H1 (cell line): ENCODE measurements at regions not wholly inside any gene's neighbourhood (a gene's known extent, or its start where the extent isn't known, plus 50 kb on each side); places are given as distances from the start of the nearest gene placed in this dataset.

Experiments
- CTCF ChIA-PET: fragments of 300-600 bp; sonication (Branson Sonifier 250); formaldehyde crosslinking; loops from one replicate; lab custom pipeline; 2021; ENCODE audit not compliant: partially characterized antibody; lab: Charles Lee
- POLR2A ChIA-PET: fragments of 300-600 bp; sonication (Branson Sonifier 250); formaldehyde crosslinking; loops from one replicate; lab custom pipeline; 2021; ENCODE audit warnings: inconsistent platforms; ENCODE audit not compliant: partially characterized antibody; lab: Charles Lee
- DNase-seq, 2 experiments: peaks; one replicate each; pipeline versions ENCODE4 v3.0.0 to v3.0.0-alpha.2; 2010 to 2022; ENCODE audit warnings: low spot score in 2 of 2, low read depth in 1 of 2, mixed read lengths in 1 of 2
- FAIRE-seq: peaks from 2 replicates; lab custom pipeline; 2011; peaks lifted over from hg19 to GRCh38; lab: Jason Lieb, UNC
- H2AFZ ChIP-seq: 2 replicates; pipeline ENCODE4 v1.8.1; 2012; ENCODE audit warnings: low read length, inconsistent platforms
- H2AK5ac ChIP-seq: 2 replicates; pipeline ENCODE4 v1.6.1; 2013; ENCODE audit warnings: low read depth, low read length
- H2BK120ac ChIP-seq: replicated peaks from 2 replicates; pipeline ENCODE3; 2013; ENCODE audit warnings: low read depth, low read length, inconsistent platforms
- H2BK12ac ChIP-seq: 2 replicates; pipeline ENCODE4 v1.6.1; 2013; ENCODE audit warnings: low read depth, low read length
- H2BK15ac ChIP-seq: 2 replicates; pipeline ENCODE4 v1.6.1; 2013; ENCODE audit warnings: low read length
- H2BK20ac ChIP-seq: 2 replicates; pipeline ENCODE4 v1.6.1; 2013; ENCODE audit warnings: low read length
- H2BK5ac ChIP-seq: 2 replicates; pipeline ENCODE4 v1.6.1; 2013; ENCODE audit warnings: low read depth, low read length
- H3K14ac ChIP-seq: 2 replicates; pipeline ENCODE4 v1.6.1; 2013; ENCODE audit warnings: inconsistent platforms; ENCODE audit not compliant: insufficient read length
- H3K18ac ChIP-seq: 2 replicates; pipeline ENCODE4 v1.6.1; 2013; ENCODE audit warnings: low read length; ENCODE audit errors: extremely low read depth
- H3K23ac ChIP-seq: 2 replicates; pipeline ENCODE4 v1.6.1; 2013; ENCODE audit warnings: inconsistent platforms; ENCODE audit not compliant: insufficient read length
- H3K23me2 ChIP-seq: 2 replicates; pipeline ENCODE4 v1.6.1; 2013; ENCODE audit warnings: low read depth, low read length
- H3K27ac ChIP-seq: 2 replicates; pipeline ENCODE4 v1.6.1; 2011; ENCODE audit warnings: low read depth, low read length, inconsistent platforms
- H3K27me3 ChIP-seq, 4 experiments: replicated peaks in 1 of 4; 1 replicate in 1 of 4; 2 replicates in 3 of 4; pipeline versions ENCODE4 v1.6.1 to v1.8.1; 2011 to 2013; ENCODE audit warnings: low read length in 3 of 4, mild to moderate bottlenecking in 3 of 4, inconsistent platforms in 2 of 4, mixed read lengths in 2 of 4, moderate library complexity in 1 of 4; ENCODE audit not compliant: control insufficient read depth in 3 of 4, insufficient read depth in 3 of 4; ENCODE audit errors: extremely low read depth in 1 of 4
- H3K36me3 ChIP-seq, 4 experiments: 2 replicates each; pipeline versions ENCODE4 v1.6.1 to v1.8.1; 2011 to 2013; ENCODE audit warnings: mild to moderate bottlenecking in 4 of 4, low read length in 3 of 4, moderate library complexity in 2 of 4, control low read depth in 1 of 4, inconsistent platforms in 1 of 4; ENCODE audit not compliant: insufficient read depth in 4 of 4, control insufficient read depth in 2 of 4
- H3K4ac ChIP-seq: replicated peaks from 2 replicates; pipeline ENCODE3; 2013; ENCODE audit warnings: low read length, low read depth, mixed read lengths, inconsistent platforms; ENCODE audit not compliant: insufficient read length
- H3K4me1 ChIP-seq, 4 experiments: replicated peaks in 1 of 4; 1 replicate in 1 of 4; 2 replicates in 3 of 4; pipeline versions ENCODE4 v1.6.1 to v1.8.1; 2011 to 2013; ENCODE audit warnings: low read length in 3 of 4, inconsistent platforms in 2 of 4, mixed read lengths in 1 of 4; ENCODE audit not compliant: insufficient read depth in 4 of 4, control insufficient read depth in 3 of 4
- H3K4me2 ChIP-seq, 2 experiments: 2 replicates each; pipeline versions ENCODE4 v1.6.1 to v1.8.1; 2011 to 2013; ENCODE audit warnings: low read depth in 2 of 2, low read length in 2 of 2, control low read depth in 1 of 2, inconsistent platforms in 1 of 2, mild to moderate bottlenecking in 1 of 2; ENCODE audit not compliant: insufficient read depth in 1 of 2
- H3K4me3 ChIP-seq, 4 experiments: fragments of 200-600, 300-600 bp in 1 of 4; sonication (generic), shearing (Covaris generic), sonication (Bioruptor Twin) in 1 of 4; 2 replicates each; pipeline versions ENCODE4 v1.5.1 to v1.8.1; 2011 to 2016; ENCODE audit warnings: low read length in 4 of 4, low read depth in 3 of 4, control low read depth in 2 of 4, inconsistent platforms in 2 of 4, mild to moderate bottlenecking in 2 of 4, mixed read lengths in 1 of 4, moderate library complexity in 1 of 4; ENCODE audit not compliant: insufficient read depth in 2 of 4; ENCODE audit errors: extremely low read depth in 1 of 4
- H3K56ac ChIP-seq: replicated peaks from 2 replicates; pipeline ENCODE3; 2013; ENCODE audit warnings: low read depth, mild to moderate bottlenecking, mixed read lengths, low read length, inconsistent platforms; ENCODE audit not compliant: insufficient read length
- H3K79me1 ChIP-seq: 2 replicates; pipeline ENCODE4 v1.6.1; 2013; ENCODE audit warnings: low read depth, low read length, control low read depth
- H3K79me2 ChIP-seq, 2 experiments: 2 replicates each; pipeline versions ENCODE4 v1.6.1 to v1.8.1; 2012 to 2013; ENCODE audit warnings: low read length in 2 of 2, mild to moderate bottlenecking in 2 of 2, inconsistent platforms in 1 of 2; ENCODE audit not compliant: insufficient read depth in 2 of 2, control insufficient read depth in 1 of 2
- H3K9ac ChIP-seq, 4 experiments: replicated peaks in 1 of 4; 1 replicate in 1 of 4; 2 replicates in 3 of 4; pipeline versions ENCODE4 v1.6.1 to v1.8.1; 2011 to 2013; ENCODE audit warnings: low read depth in 3 of 4, low read length in 3 of 4, control low read depth in 2 of 4, mild to moderate bottlenecking in 2 of 4, moderate library complexity in 2 of 4, inconsistent platforms in 1 of 4; ENCODE audit errors: extremely low read depth in 1 of 4
- H3K9me3 ChIP-seq, 2 experiments: 2 replicates each; pipeline versions ENCODE4 v1.6.1 to v1.8.1; 2012 to 2013; ENCODE audit warnings: mild to moderate bottlenecking in 2 of 2, moderate library complexity in 2 of 2, control low read depth in 1 of 2, inconsistent platforms in 1 of 2, low read depth in 1 of 2, low read length in 1 of 2, mixed read lengths in 1 of 2; ENCODE audit not compliant: insufficient read depth in 2 of 2
- H4K20me1 ChIP-seq, 2 experiments: replicated peaks in 1 of 2; 2 replicates each; pipeline versions ENCODE3 to v1.8.1; 2011 to 2013; ENCODE audit warnings: inconsistent platforms in 2 of 2, low read length in 2 of 2, mild to moderate bottlenecking in 1 of 2; ENCODE audit not compliant: insufficient read depth in 2 of 2, control insufficient read depth in 1 of 2
- H4K5ac ChIP-seq: 2 replicates; pipeline ENCODE4 v1.6.1; 2013; ENCODE audit warnings: low read length, low read depth, mixed read lengths, inconsistent platforms; ENCODE audit not compliant: insufficient read length
- H4K8ac ChIP-seq: 2 replicates; pipeline ENCODE4 v1.8.0; 2013; ENCODE audit warnings: mild to moderate bottlenecking, moderate library complexity, low read length, inconsistent platforms; ENCODE audit not compliant: insufficient read depth; ENCODE audit errors: extremely low read depth
- H4K91ac ChIP-seq: replicated peaks from 2 replicates; pipeline ENCODE3; 2013; ENCODE audit warnings: low read length, mixed read lengths, inconsistent platforms; ENCODE audit not compliant: insufficient read length
- EP300 ChIP-seq, 2 experiments: IDR thresholded peaks; 1 replicate in 1 of 2; 2 replicates in 1 of 2; pipeline ENCODE4 v1.6.1; 2011 to 2012; ENCODE audit warnings: low read depth in 2 of 2, low read length in 2 of 2, mild to moderate bottlenecking in 2 of 2, borderline replicate concordance in 1 of 2, inconsistent platforms in 1 of 2, moderate library complexity in 1 of 2
- MAFK ChIP-seq: IDR thresholded peaks from 2 replicates; pipeline ENCODE4 v1.6.1; 2012; ENCODE audit warnings: low read depth, mild to moderate bottlenecking, improper control_type of control experiment, low read length
- NRF1 ChIP-seq: IDR thresholded peaks from 2 replicates; pipeline ENCODE4 v1.6.1; 2011; ENCODE audit warnings: mild to moderate bottlenecking, low read depth, low read length, improper control_type of control experiment
- POLR2AphosphoS5 ChIP-seq: IDR thresholded peaks from 2 replicates; pipeline ENCODE4 v1.6.1; 2011; ENCODE audit warnings: low read depth, low read length
- TBP ChIP-seq: IDR thresholded peaks from 2 replicates; pipeline ENCODE4 v1.6.1; 2011; ENCODE audit warnings: low read depth, low read length, improper control_type of control experiment
- WGBS, 2 experiments: shearing (Covaris generic) in 1 of 2; methylation state at CpG; one replicate each; pipeline versions ENCODE4 v1.1.6 to v1.1.7; 2013 to 2015; ENCODE audit warnings: low lambda C conversion rate in 2 of 2, mixed read lengths in 2 of 2, inconsistent platforms in 1 of 2, low coverage in 1 of 2, missing lambda C conversion rate in 1 of 2; ENCODE audit not compliant: insufficient replicate concordance in 2 of 2, insufficient coverage in 1 of 2, insufficient read length in 1 of 2; ENCODE audit errors: extremely low coverage in 1 of 2, missing lambda C conversion rate in 1 of 2; 5-methylcytosine and 5-hydroxymethylcytosine counted together

DNA sequence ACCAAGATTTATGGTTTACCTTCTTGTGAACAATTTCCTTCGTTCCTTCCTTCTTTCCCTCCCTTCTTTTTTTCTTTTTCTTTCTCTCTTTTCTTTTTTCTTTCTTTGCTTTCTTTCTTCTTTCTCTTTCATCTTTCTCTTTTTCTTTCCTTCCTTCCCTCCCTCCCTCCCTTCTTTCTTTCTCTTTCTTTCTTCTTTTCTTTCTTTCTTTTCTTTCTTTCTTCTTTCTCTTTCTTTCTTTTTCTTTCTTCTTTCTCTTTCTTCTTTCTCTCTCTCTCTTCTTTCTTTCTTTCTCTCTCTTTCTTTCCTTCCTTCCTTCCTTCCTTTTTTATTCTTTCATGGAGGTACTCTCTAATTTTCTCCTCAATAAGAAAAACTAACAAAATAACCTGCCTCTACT, 462.1 kb upstream of the ATP2B1 start:
- no peak overlapping the region for H3K18ac ChIP-seq
- no peak overlapping the region for H4K8ac ChIP-seq
- no peak overlapping the region for H2AFZ ChIP-seq
- H3K14ac ChIP-seq, result no peak overlapping the region
- H3K4ac ChIP-seq, result no peak overlapping the region
- no peak overlapping the region for H2BK15ac ChIP-seq
- POLR2A ChIA-PET, result no interaction called here
- no peak overlapping the region for H4K5ac ChIP-seq
- no peaks in the 10 kb centered on the region for H3K79me2 ChIP-seq
- FAIRE-seq, result no peak
- H2BK5ac ChIP-seq, result no peak overlapping the region
- 100% methylated on average over 1 of the region's 1 CpG; no CpG with 5 or more reads in 1 of the 2 experiments for whole genome bisulfite sequencing, 2 experiments
- H3K56ac ChIP-seq, result no peak overlapping the region
- H3K23me2 ChIP-seq, result no peaks in the 10 kb centered on the region
- H3K4me3 ChIP-seq, result no peak overlapping the region
- no peak overlapping the region for H3K4me2 ChIP-seq
- H2BK12ac ChIP-seq, result no peak overlapping the region
- no peak overlapping the region for H2BK120ac ChIP-seq
- no peak overlapping the region for H2AK5ac ChIP-seq
- no peak overlapping the region for H3K27ac ChIP-seq
- no peaks in the 10 kb centered on the region for H3K36me3 ChIP-seq
- peaks cover 0 to 3% (median 0%) of the 10 kb centered on the region in 4 experiments; a peak in 1 of 7 replicates for H3K4me1 ChIP-seq
- TF ChIP-seq MAFK, result no peak
- no peak for TF ChIP-seq POLR2AphosphoS5
- no peak for TF ChIP-seq TBP
- no peak for TF ChIP-seq NRF1
- TF ChIP-seq EP300 (IDR thresholded peaks at IDR 0.05; ENCODE audit: borderline replicate concordance in 1 of 2, low read depth in 2 of 2, low read length in 2 of 2), result no peak
- TF ChIP-seq, all 59 proteins: peak for 0
- Histone ChIP-seq H4K20me1 (no peaks in the 10 kb centered on the region), H2BK20ac (no peak overlapping the region), H4K91ac (no peak overlapping the region), H3K27me3 (no peaks in the 10 kb centered on the region), H3K79me1 (no peaks in the 10 kb centered on the region), H3K9me3 (no peaks in the 10 kb centered on the region), H3K23ac (no peak overlapping the region), H3K9ac (no peak overlapping the region)
- DNase-seq, result no peak
- CTCF ChIA-PET, result no interaction called here
